ENCODE measurements at regions not wholly inside any gene's neighbourhood (a gene's known extent, or its start where the extent isn't known, plus 50 kb on each side); places are given as distances from the start of the nearest gene placed in this dataset.

- no peaks in the 10 kb centered on the region for H3K79me2 ChIP-seq (ENCODE audit: control insufficient read depth, insufficient read depth, low read length)
- no peak for ATAC-seq (ENCODE audit: low read depth)
- no peak overlapping the region for H3K9ac ChIP-seq (ENCODE audit: low read length)
- TF ChIP-seq CTCF (IDR thresholded peaks at IDR 0.05): no peak
- TF ChIP-seq EZH2 (IDR thresholded peaks at IDR 0.05; ENCODE audit: borderline replicate concordance, insufficient read depth, low read depth, low read length, poor library complexity, severe bottlenecking): no peak
- no peak overlapping the region for H2AFZ ChIP-seq (ENCODE audit: insufficient read depth, low read depth, low read length, poor library complexity, severe bottlenecking)
- H3K9me3 Mint-ChIP-seq (ENCODE audit: insufficient read depth): peaks cover 8% of the 10 kb centered on the region
- intact Hi-C loops (cut with micrococcal nuclease): no loop called here
- no peaks in the 10 kb centered on the region for H3K9me3 ChIP-seq (ENCODE audit: control extremely low read depth in 1 of 3, control insufficient read depth in 2 of 3, insufficient read depth in 1 of 3, low read length in 2 of 3)
- no peak overlapping the region for H3K27ac ChIP-seq (ENCODE audit: low read length in 2 of 2)
- no peaks in the 10 kb centered on the region for H3K27me3 ChIP-seq (replicated peaks in 1 of 4; ENCODE audit: control extremely low read depth in 1 of 4, control insufficient read depth in 3 of 4, insufficient read depth in 4 of 4, low read length in 3 of 4)
- no peak overlapping the region for H3K4me3 ChIP-seq (ENCODE audit: control extremely low read depth in 1 of 5, extremely low read depth in 1 of 5, insufficient read depth in 1 of 5, low read depth in 2 of 5, low read length in 4 of 5)
- no peak overlapping the region for H3K4me3 Mint-ChIP-seq
- ChIA-PET POLR2A (no interaction called here), CTCF (no interaction called here)
- H4K20me1 ChIP-seq (ENCODE audit: control insufficient read depth, insufficient read depth, low read length, poor library complexity, severe bottlenecking): no peaks in the 10 kb centered on the region
- no peak overlapping the region for H3K4me2 ChIP-seq (replicated peaks; ENCODE audit: low read depth, low read length, poor library complexity, severe bottlenecking)
- H3K36me3 ChIP-seq (replicated peaks in 1 of 2; ENCODE audit: control extremely low read depth in 1 of 2, control insufficient read depth in 1 of 2, extremely low read depth in 1 of 2, insufficient read depth in 2 of 2, low read length in 1 of 2): no peaks in the 10 kb centered on the region
- no peaks in the 10 kb centered on the region for H3K4me1 Mint-ChIP-seq
- 82% methylated on average over 4 of the region's 4 CpGs for WGBS (ENCODE audit: insufficient coverage)
- H3K4me1 ChIP-seq (ENCODE audit: control insufficient read depth in 2 of 2, insufficient read depth in 2 of 2, low read length in 2 of 2): no peaks in the 10 kb centered on the region
- no peak for DNase-seq
- H3K27ac Mint-ChIP-seq: no peak overlapping the region
- no peaks in the 10 kb centered on the region for H3K27me3 Mint-ChIP-seq
Measured at GRCh38 chr1:72845381-72845780, 563.0 kb upstream of the NEGR1 start.

DNA sequence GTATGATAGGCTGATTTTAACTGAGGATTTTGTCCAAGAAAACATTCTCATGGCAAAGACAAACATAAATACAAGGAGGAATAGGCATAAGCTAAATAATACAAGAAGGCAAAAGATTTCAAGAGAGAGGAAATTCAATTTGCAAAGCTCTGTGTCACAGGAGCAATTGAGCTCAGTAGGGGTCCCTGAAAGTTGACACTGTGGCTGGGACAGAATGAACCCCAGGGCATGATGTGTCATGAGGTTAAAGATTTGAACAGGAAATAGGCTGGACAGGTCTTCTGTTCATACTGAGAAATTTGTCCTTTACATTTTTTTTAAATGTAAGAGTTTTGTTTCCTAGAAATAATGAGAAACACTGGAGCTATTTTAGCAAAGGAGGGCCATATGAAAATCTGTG, 555.4 kb upstream of the NEGR1 start:
- intact Hi-C loops (cut with micrococcal nuclease): no loop called here
- no peaks in the 10 kb centered on the region for H3K79me2 ChIP-seq (ENCODE audit: control insufficient read depth, insufficient read depth, low read length)
- POLR2A ChIA-PET: no interaction called here

More for the DNA sequence above, 555.4 kb upstream of the NEGR1 start:
- no peak overlapping the region for H3K27ac Mint-ChIP-seq
- Histone ChIP-seq H2AFZ (ENCODE audit: insufficient read depth, low read depth, low read length, poor library complexity, severe bottlenecking) (no peak overlapping the region), H4K20me1 (ENCODE audit: control insufficient read depth, insufficient read depth, low read length, poor library complexity, severe bottlenecking) (no peaks in the 10 kb centered on the region), H3K4me1 (ENCODE audit: control insufficient read depth in 2 of 2, insufficient read depth in 2 of 2, low read length in 2 of 2) (no peaks in the 10 kb centered on the region), H3K36me3 (replicated peaks in 1 of 2; ENCODE audit: control extremely low read depth in 1 of 2, control insufficient read depth in 1 of 2, extremely low read depth in 1 of 2, insufficient read depth in 2 of 2, low read length in 1 of 2) (no peaks in the 10 kb centered on the region), H3K4me2 (replicated peaks; ENCODE audit: low read depth, low read length, poor library complexity, severe bottlenecking) (no peak overlapping the region), H3K27me3 (replicated peaks in 1 of 4; ENCODE audit: control extremely low read depth in 1 of 4, control insufficient read depth in 3 of 4, insufficient read depth in 4 of 4, low read length in 3 of 4) (no peaks in the 10 kb centered on the region), H3K27ac (ENCODE audit: low read length in 2 of 2) (no peak overlapping the region), H3K9ac (ENCODE audit: low read length) (no peak overlapping the region), H3K4me3 (ENCODE audit: control extremely low read depth in 1 of 5, extremely low read depth in 1 of 5, insufficient read depth in 1 of 5, low read depth in 2 of 5, low read length in 4 of 5) (no peak overlapping the region), H3K9me3 (ENCODE audit: control extremely low read depth in 1 of 3, control insufficient read depth in 2 of 3, insufficient read depth in 1 of 3, low read length in 2 of 3) (no peaks in the 10 kb centered on the region)
- ATAC-seq (ENCODE audit: low read depth) (no peak), DNase-seq (no peak)
- H3K27me3 Mint-ChIP-seq: no peaks in the 10 kb centered on the region
- CTCF ChIA-PET: no interaction called here
- TF ChIP-seq EZH2 (IDR thresholded peaks at IDR 0.05; ENCODE audit: borderline replicate concordance, insufficient read depth, low read depth, low read length, poor library complexity, severe bottlenecking): no peak
- TF ChIP-seq CTCF (IDR thresholded peaks at IDR 0.05): no peak
- H3K9me3 Mint-ChIP-seq (ENCODE audit: insufficient read depth): peaks cover 8% of the 10 kb centered on the region
- H3K4me1 Mint-ChIP-seq: no peaks in the 10 kb centered on the region
- no peak overlapping the region for H3K4me3 Mint-ChIP-seq

Data from B cell (primary cell).